ENCODE measurements at regions not wholly inside any gene's neighbourhood (a gene's known extent, or its start where the extent isn't known, plus 50 kb on each side); places are given as distances from the start of the nearest gene placed in this dataset.
"Not testable (repeated sequence)": the region's sequence is repeated elsewhere in the genome, so short reads cannot be mapped to it uniquely, and the experiment has no call there.

- H3K4me1 ChIP-seq (ENCODE audit: control insufficient read depth in 5 of 5, insufficient read depth in 5 of 5, low read length in 5 of 5), result peaks cover 0 to 4% (median 0%) of the 10 kb centered on the region in 5 donors
- no peak overlapping the region for H3K27ac ChIP-seq (ENCODE audit: low read depth in 1 of 2, low read length in 1 of 2)
- H3K9me3 ChIP-seq (ENCODE audit: control insufficient read depth in 4 of 4, insufficient read depth in 3 of 4, low read length in 3 of 4), result peaks cover 0 to 14% (median 0%) of the 10 kb centered on the region in 4 donors
- no peak overlapping the region for H3K4me3 ChIP-seq
- DNase-seq (no peak), ATAC-seq (ENCODE audit: insufficient read depth, low FRiP score) (no peak)
- no peak overlapping the region for H3K9ac ChIP-seq (ENCODE audit: insufficient read depth in 1 of 2, low read length in 2 of 2)
- 63 to 72% methylated on average over 8 of the region's 8 CpGs for WGBS, 2 donors
- no peaks in the 10 kb centered on the region for H3K36me3 ChIP-seq (ENCODE audit: control insufficient read depth in 4 of 4, insufficient read depth in 4 of 4, low read length in 4 of 4)
- TF ChIP-seq, protein P1, sequence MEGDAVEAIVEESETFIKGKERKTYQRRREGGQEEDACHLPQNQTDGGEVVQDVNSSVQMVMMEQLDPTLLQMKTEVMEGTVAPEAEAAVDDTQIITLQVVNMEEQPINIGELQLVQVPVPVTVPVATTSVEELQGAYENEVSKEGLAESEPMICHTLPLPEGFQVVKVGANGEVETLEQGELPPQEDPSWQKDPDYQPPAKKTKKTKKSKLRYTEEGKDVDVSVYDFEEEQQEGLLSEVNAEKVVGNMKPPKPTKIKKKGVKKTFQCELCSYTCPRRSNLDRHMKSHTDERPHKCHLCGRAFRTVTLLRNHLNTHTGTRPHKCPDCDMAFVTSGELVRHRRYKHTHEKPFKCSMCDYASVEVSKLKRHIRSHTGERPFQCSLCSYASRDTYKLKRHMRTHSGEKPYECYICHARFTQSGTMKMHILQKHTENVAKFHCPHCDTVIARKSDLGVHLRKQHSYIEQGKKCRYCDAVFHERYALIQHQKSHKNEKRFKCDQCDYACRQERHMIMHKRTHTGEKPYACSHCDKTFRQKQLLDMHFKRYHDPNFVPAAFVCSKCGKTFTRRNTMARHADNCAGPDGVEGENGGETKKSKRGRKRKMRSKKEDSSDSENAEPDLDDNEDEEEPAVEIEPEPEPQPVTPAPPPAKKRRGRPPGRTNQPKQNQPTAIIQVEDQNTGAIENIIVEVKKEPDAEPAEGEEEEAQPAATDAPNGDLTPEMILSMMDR (IDR thresholded peaks at IDR 0.05; ENCODE audit: control extremely low read depth, extremely low read depth), result no peak
- H3K27me3 ChIP-seq (ENCODE audit: control insufficient read depth in 3 of 3, insufficient read depth in 3 of 3, low read length in 2 of 3), result no peaks in the 10 kb centered on the region
Measured at GRCh38 chr1:29408831-29409605, 172.7 kb downstream of the PTPRU start.

DNA sequence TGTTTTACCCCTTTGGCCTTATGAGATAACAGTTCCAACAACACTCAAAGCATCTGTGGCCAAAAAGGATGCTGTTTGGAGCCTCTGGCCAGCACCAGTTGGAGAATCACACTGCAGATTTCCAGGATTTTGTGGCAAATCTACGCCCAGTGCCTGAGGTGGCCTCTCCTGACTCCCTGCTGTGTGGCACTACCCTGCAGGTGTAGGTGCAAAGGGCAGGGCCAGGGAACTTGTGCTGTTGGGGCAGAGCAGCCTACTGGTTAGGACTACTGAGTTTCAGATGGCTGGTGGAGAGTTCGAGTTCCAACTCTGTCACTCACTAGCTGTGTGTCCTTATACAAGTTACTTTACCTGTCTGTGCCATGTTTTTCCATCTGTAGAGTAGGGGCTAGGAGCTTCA is 170.5 kb downstream of the PTPRU start:
- WGBS, 2 donors, result 82 to 83% methylated on average over 2 of the region's 2 CpGs
- H3K9ac ChIP-seq (ENCODE audit: insufficient read depth in 1 of 2, low read length in 2 of 2), result no peak overlapping the region
- H3K4me3 ChIP-seq, result no peak overlapping the region

DNA sequence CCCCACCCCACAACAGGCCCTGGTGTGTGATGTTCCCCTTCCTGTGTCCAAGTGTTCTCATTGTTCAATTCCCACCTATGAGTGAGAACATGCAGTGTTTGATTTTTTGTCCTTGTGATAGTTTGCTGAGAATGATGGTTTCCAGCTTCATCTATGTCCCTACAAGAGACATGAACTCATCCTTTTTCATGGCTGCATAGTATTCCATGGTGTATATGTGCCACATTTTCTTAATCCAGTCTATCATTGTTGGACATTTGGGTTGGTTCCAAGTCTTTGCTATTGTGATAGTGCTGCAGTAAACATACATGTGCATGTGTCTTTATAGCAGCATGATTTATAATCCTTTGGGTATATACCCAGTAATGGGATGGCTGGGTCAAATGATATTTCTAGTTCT is 163.9 kb downstream of the PTPRU start:
- H3K9me3 ChIP-seq (ENCODE audit: control insufficient read depth in 4 of 4, insufficient read depth in 3 of 4, low read length in 3 of 4), result peaks cover 0 to 11% (median 0%) of the 10 kb centered on the region in 4 donors
- DNase-seq; H3K9ac ChIP-seq (ENCODE audit: insufficient read depth in 1 of 2, low read length in 2 of 2); H3K4me1 ChIP-seq (ENCODE audit: control insufficient read depth in 5 of 5, insufficient read depth in 5 of 5, low read length in 5 of 5); H3K4me3 ChIP-seq; H3K36me3 ChIP-seq (ENCODE audit: control insufficient read depth in 4 of 4, insufficient read depth in 4 of 4, low read length in 4 of 4); ATAC-seq (ENCODE audit: insufficient read depth, low FRiP score); H3K27ac ChIP-seq (ENCODE audit: low read depth in 1 of 2, low read length in 1 of 2); H3K27me3 ChIP-seq (ENCODE audit: control insufficient read depth in 3 of 3, insufficient read depth in 3 of 3, low read length in 2 of 3): not testable (repeated sequence)

More for the DNA sequence above, 170.5 kb downstream of the PTPRU start:
- H3K4me1 ChIP-seq (ENCODE audit: control insufficient read depth in 5 of 5, insufficient read depth in 5 of 5, low read length in 5 of 5), result no peaks in the 10 kb centered on the region
- DNase-seq (no peak), ATAC-seq (ENCODE audit: insufficient read depth, low FRiP score) (no peak)
- no peak overlapping the region for H3K27ac ChIP-seq (ENCODE audit: low read depth in 1 of 2, low read length in 1 of 2)
- no peaks in the 10 kb centered on the region for H3K36me3 ChIP-seq (ENCODE audit: control insufficient read depth in 4 of 4, insufficient read depth in 4 of 4, low read length in 4 of 4)
- H3K27me3 ChIP-seq (ENCODE audit: control insufficient read depth in 3 of 3, insufficient read depth in 3 of 3, low read length in 2 of 3), result no peaks in the 10 kb centered on the region
- H3K9me3 ChIP-seq (ENCODE audit: control insufficient read depth in 4 of 4, insufficient read depth in 3 of 4, low read length in 3 of 4), result peaks cover 0 to 11% (median 0%) of the 10 kb centered on the region in 4 donors
- TF ChIP-seq, protein P1 (IDR thresholded peaks at IDR 0.05; ENCODE audit: control extremely low read depth, extremely low read depth), result no peak

GRCh38 chr1:29399465-29399864 is 163.1 kb downstream of the PTPRU start:
- WGBS, 2 donors, result 53 to 100% methylated on average over 1 of the region's 1 CpG
- ATAC-seq (ENCODE audit: insufficient read depth, low FRiP score), result no peak
- peaks cover 0 to 9% (median 0%) of the 10 kb centered on the region in 5 donors for H3K4me1 ChIP-seq (ENCODE audit: control insufficient read depth in 5 of 5, insufficient read depth in 5 of 5, low read length in 5 of 5)
- TF ChIP-seq, protein P1 (IDR thresholded peaks at IDR 0.05; ENCODE audit: control extremely low read depth, extremely low read depth), result no peak
- peaks cover 0 to 5% (median 0%) of the 10 kb centered on the region in 4 donors for H3K9me3 ChIP-seq (ENCODE audit: control insufficient read depth in 4 of 4, insufficient read depth in 3 of 4, low read length in 3 of 4)
- H3K9ac ChIP-seq (ENCODE audit: insufficient read depth in 1 of 2, low read length in 2 of 2), result no peak overlapping the region
- H3K36me3 ChIP-seq (ENCODE audit: control insufficient read depth in 4 of 4, insufficient read depth in 4 of 4, low read length in 4 of 4), result no peaks in the 10 kb centered on the region
- no peak overlapping the region for H3K27ac ChIP-seq (ENCODE audit: low read depth in 1 of 2, low read length in 1 of 2)
- H3K27me3 ChIP-seq (ENCODE audit: control insufficient read depth in 3 of 3, insufficient read depth in 3 of 3, low read length in 2 of 3), result no peaks in the 10 kb centered on the region
- H3K4me3 ChIP-seq, result no peak overlapping the region
- no peak for DNase-seq
